HUES6 (cell line): ENCODE measurements at regions not wholly inside any gene's neighbourhood (a gene's known extent, or its start where the extent isn't known, plus 50 kb on each side); places are given as distances from the start of the nearest gene placed in this dataset.

Experiments
- H3K27ac ChIP-seq: 2 replicates; pipeline ENCODE4 v1.7.0; 2013; ENCODE audit warnings: low read depth, mild to moderate bottlenecking, low read length, inconsistent platforms
- H3K27me3 ChIP-seq: 2 replicates; pipeline ENCODE4 v1.6.1; 2013; ENCODE audit warnings: low read length; ENCODE audit not compliant: control insufficient read depth, insufficient read depth
- H3K36me3 ChIP-seq: 2 replicates; pipeline ENCODE4 v1.6.1; 2013; ENCODE audit warnings: low read length; ENCODE audit not compliant: control insufficient read depth, insufficient read depth
- H3K4me1 ChIP-seq: 2 replicates; pipeline ENCODE4 v1.6.1; 2013; ENCODE audit warnings: low read length; ENCODE audit not compliant: control insufficient read depth, insufficient read depth
- H3K4me3 ChIP-seq: 2 replicates; pipeline ENCODE4 v1.5.1; 2013; ENCODE audit warnings: low read depth, low read length
- H3K9ac ChIP-seq: one replicate; pipeline ENCODE4 v1.6.1; 2013; ENCODE audit warnings: mild to moderate bottlenecking, low read length
- H3K9me3 ChIP-seq: 2 replicates; pipeline ENCODE4 v1.6.1; 2013; ENCODE audit warnings: low read depth, low read length; ENCODE audit not compliant: control insufficient read depth, insufficient read depth

- Histone ChIP-seq H3K4me3 (no peak overlapping the region), H3K9ac (no peak overlapping the region), H3K36me3 (no peaks in the 10 kb centered on the region), H3K9me3 (no peaks in the 10 kb centered on the region), H3K27me3 (no peaks in the 10 kb centered on the region), H3K27ac (no peak overlapping the region), H3K4me1 (no peaks in the 10 kb centered on the region)
Observed at GRCh38 chr3:34367521-34367920, 569.1 kb downstream of the PDCD6IP start.

GRCh38 chr3:34374521-34374920, 576.1 kb downstream of the PDCD6IP start:
- Histone ChIP-seq H3K9me3 (no peaks in the 10 kb centered on the region), H3K27me3 (no peaks in the 10 kb centered on the region), H3K4me1 (no peaks in the 10 kb centered on the region), H3K4me3 (no peak overlapping the region), H3K36me3 (no peaks in the 10 kb centered on the region), H3K9ac (no peak overlapping the region), H3K27ac (no peak overlapping the region)

GRCh38 chr3:34376691-34377090, 578.3 kb downstream of the PDCD6IP start:
- no peaks in the 10 kb centered on the region for H3K27me3 ChIP-seq
- no peaks in the 10 kb centered on the region for H3K36me3 ChIP-seq
- H3K4me3 ChIP-seq: no peak overlapping the region
- H3K9me3 ChIP-seq: no peaks in the 10 kb centered on the region
- H3K4me1 ChIP-seq: no peaks in the 10 kb centered on the region
- H3K27ac ChIP-seq: no peak overlapping the region
- no peak overlapping the region for H3K9ac ChIP-seq

GRCh38 chr3:34377961-34378360, 579.5 kb downstream of the PDCD6IP start:
- Histone ChIP-seq H3K4me1 (no peaks in the 10 kb centered on the region), H3K36me3 (no peaks in the 10 kb centered on the region), H3K4me3 (no peak overlapping the region), H3K9ac (no peak overlapping the region), H3K27ac (no peak overlapping the region), H3K27me3 (no peaks in the 10 kb centered on the region), H3K9me3 (no peaks in the 10 kb centered on the region)

GRCh38 chr3:34381243-34381642, 582.8 kb downstream of the PDCD6IP start:
- Histone ChIP-seq H3K9ac (no peak overlapping the region), H3K27me3 (no peaks in the 10 kb centered on the region), H3K4me3 (no peak overlapping the region), H3K9me3 (no peaks in the 10 kb centered on the region), H3K36me3 (no peaks in the 10 kb centered on the region), H3K27ac (no peak overlapping the region), H3K4me1 (no peaks in the 10 kb centered on the region)

- no peak overlapping the region for H3K27ac ChIP-seq
- no peaks in the 10 kb centered on the region for H3K36me3 ChIP-seq
- no peak overlapping the region for H3K9ac ChIP-seq
- H3K9me3 ChIP-seq: no peaks in the 10 kb centered on the region
- H3K4me1 ChIP-seq: 0 out of 2 replicates have a peak, but pooled peaks cover 3% of the 10 kb centered on the region
- no peaks in the 10 kb centered on the region for H3K27me3 ChIP-seq
- H3K4me3 ChIP-seq: no peak overlapping the region
Observed at GRCh38 chr3:34382859-34383258, 584.4 kb downstream of the PDCD6IP start.

- no peaks in the 10 kb centered on the region for H3K27me3 ChIP-seq
- H3K9ac ChIP-seq: no peak overlapping the region
- 0 out of 2 replicates have a peak, but pooled peaks cover 5% of the 10 kb centered on the region for H3K4me1 ChIP-seq
- H3K27ac ChIP-seq: no peak overlapping the region
- H3K4me3 ChIP-seq: no peak overlapping the region
- no peaks in the 10 kb centered on the region for H3K9me3 ChIP-seq
- H3K36me3 ChIP-seq: no peaks in the 10 kb centered on the region
Observed at GRCh38 chr3:34386309-34386708, 587.9 kb downstream of the PDCD6IP start.

GRCh38 chr3:34387826-34388564, 589.6 kb downstream of the PDCD6IP start:
- H3K27ac ChIP-seq: no peak overlapping the region
- no peak overlapping the region for H3K9ac ChIP-seq
- H3K9me3 ChIP-seq: no peaks in the 10 kb centered on the region
- H3K36me3 ChIP-seq: no peaks in the 10 kb centered on the region
- no peaks in the 10 kb centered on the region for H3K27me3 ChIP-seq
- no peak overlapping the region for H3K4me3 ChIP-seq
- H3K4me1 ChIP-seq: 0 out of 2 replicates have a peak, but pooled peaks cover 5% of the 10 kb centered on the region

- Histone ChIP-seq H3K4me3 (no peak overlapping the region), H3K27me3 (no peaks in the 10 kb centered on the region), H3K4me1 (0 out of 2 replicates have a peak, but pooled peaks cover 5% of the 10 kb centered on the region), H3K9me3 (no peaks in the 10 kb centered on the region), H3K27ac (no peak overlapping the region), H3K9ac (no peak overlapping the region), H3K36me3 (no peaks in the 10 kb centered on the region)
Observed at GRCh38 chr3:34388830-34389229, 590.4 kb downstream of the PDCD6IP start.

GRCh38 chr3:34394978-34395748, 596.7 kb downstream of the PDCD6IP start:
- Histone ChIP-seq H3K4me3 (no peak overlapping the region), H3K9ac (no peak overlapping the region), H3K27me3 (no peaks in the 10 kb centered on the region)

GRCh38 chr3:34396288-34396687, 597.9 kb downstream of the PDCD6IP start:
- no peaks in the 10 kb centered on the region for H3K36me3 ChIP-seq

More at GRCh38 chr3:34394978-34395748, 596.7 kb downstream of the PDCD6IP start:
- H3K27ac ChIP-seq: no peak overlapping the region
- H3K9me3 ChIP-seq: no peaks in the 10 kb centered on the region
- H3K36me3 ChIP-seq: no peaks in the 10 kb centered on the region
- H3K4me1 ChIP-seq: no peaks in the 10 kb centered on the region

More at GRCh38 chr3:34396288-34396687, 597.9 kb downstream of the PDCD6IP start:
- H3K27ac ChIP-seq: no peak overlapping the region
- H3K9me3 ChIP-seq: peaks cover 2% of the 10 kb centered on the region; the same call in 1 of the 2 replicates
- H3K4me3 ChIP-seq: no peak overlapping the region
- H3K9ac ChIP-seq: no peak overlapping the region
- H3K27me3 ChIP-seq: no peaks in the 10 kb centered on the region
- no peaks in the 10 kb centered on the region for H3K4me1 ChIP-seq
